HG02763 (cell line): ENCODE measurements at regions not wholly inside any gene's neighbourhood (a gene's known extent, or its start where the extent isn't known, plus 50 kb on each side); places are given as distances from the start of the nearest gene placed in this dataset.

Experiments used
- ATAC-seq: cut with Tn5 transposase; IDR thresholded peaks from one replicate; pipeline ENCODE4 v1.9.1; 2021; ENCODE audit warnings: mild to moderate bottlenecking, moderate library complexity; ENCODE audit not compliant: unreplicated experiment

GRCh38 chr1:56168176-56168575, 411.2 kb downstream of the PLPP3 start:
- ATAC-seq, result no peak

- no peak for ATAC-seq
Measured at GRCh38 chr1:56167596-56167995, 411.8 kb downstream of the PLPP3 start.

GRCh38 chr1:56160773-56161315, 418.5 kb downstream of the PLPP3 start:
- no peak for ATAC-seq

GRCh38 chr1:56156971-56157876, 422.1 kb downstream of the PLPP3 start:
- no peak for ATAC-seq

- no peak for ATAC-seq
Measured at GRCh38 chr1:56153276-56153675, 426.1 kb downstream of the PLPP3 start.

GRCh38 chr1:56152635-56153034, 426.7 kb downstream of the PLPP3 start:
- ATAC-seq, result no peak

- no peak for ATAC-seq
Measured at GRCh38 chr1:56151402-56151801, 428.0 kb downstream of the PLPP3 start.

GRCh38 chr1:56150441-56151215, 428.7 kb downstream of the PLPP3 start:
- no peak for ATAC-seq

- ATAC-seq, result no peak
Measured at GRCh38 chr1:56149761-56150160, 429.6 kb downstream of the PLPP3 start.

- no peak for ATAC-seq
Measured at GRCh38 chr1:56148326-56149193, 430.8 kb downstream of the PLPP3 start.

- ATAC-seq, result no peak
Measured at GRCh38 chr1:56147459-56147858, 431.9 kb downstream of the PLPP3 start.

- ATAC-seq, result no peak
Measured at GRCh38 chr1:56147034-56147433, 432.3 kb downstream of the PLPP3 start.

GRCh38 chr1:56146449-56146848, 432.9 kb downstream of the PLPP3 start:
- ATAC-seq, result no peak

GRCh38 chr1:56145581-56145980, 433.8 kb downstream of the PLPP3 start:
- ATAC-seq, result no peak

GRCh38 chr1:56142301-56142700, 437.1 kb downstream of the PLPP3 start:
- ATAC-seq, result no peak

GRCh38 chr1:56139836-56140235, 439.5 kb downstream of the PLPP3 start:
- no peak for ATAC-seq

- no peak for ATAC-seq
Measured at GRCh38 chr1:56137521-56138505, 441.6 kb downstream of the PLPP3 start.

GRCh38 chr1:56137090-56137489, 442.3 kb downstream of the PLPP3 start:
- ATAC-seq, result no peak

- ATAC-seq, result no peak
Measured at GRCh38 chr1:56135864-56136147, 443.6 kb downstream of the PLPP3 start.
